GM23338 (cell line): ENCODE measurements at regions not wholly inside any gene's neighbourhood (a gene's known extent, or its start where the extent isn't known, plus 50 kb on each side); places are given as distances from the start of the nearest gene placed in this dataset.

Experiments used
- CREB1 ChIP-seq: fragments of 250-450 bp; sonication (Bioruptor Pico); IDR thresholded peaks from 2 replicates; pipeline ENCODE4 v1.5.0; 2020; ENCODE audit warnings: low read depth, mild to moderate bottlenecking, moderate library complexity
- CTCF ChIP-seq, 2 experiments: fragments of 200-600 bp in 1 of 2; sonication (generic) in 1 of 2; conservative IDR thresholded peaks; 2 replicates each; pipeline versions ENCODE4 v1.5.1 to v1.6.1; 2016 to 2017; ENCODE audit warnings: antibody characterized with exemption in 2 of 2, low read depth in 2 of 2, mild to moderate bottlenecking in 2 of 2, moderate library complexity in 1 of 2
- EZH2 ChIP-seq: fragments of 200-600 bp; sonication (generic); IDR thresholded peaks from one replicate; pipeline ENCODE4 v1.8.0; 2017; ENCODE audit warnings: antibody characterized with exemption, mild to moderate bottlenecking, low read depth; ENCODE audit not compliant: unreplicated experiment
- EZH2phosphoT487 ChIP-seq: fragments of 200-600 bp; sonication (generic); IDR thresholded peaks from one replicate; pipeline ENCODE4 v1.8.1; 2018; ENCODE audit warnings: antibody characterized with exemption; ENCODE audit not compliant: unreplicated experiment
- JUNB ChIP-seq: IDR thresholded peaks from one replicate; pipeline ENCODE4 v1.6.1; 2016; ENCODE audit warnings: antibody characterized with exemption; ENCODE audit not compliant: unreplicated experiment
- NANOG ChIP-seq: IDR thresholded peaks from 2 replicates; pipeline ENCODE4 v1.6.1; 2016; ENCODE audit warnings: antibody characterized with exemption, borderline replicate concordance
- POLR2AphosphoS5 ChIP-seq: IDR thresholded peaks from 2 replicates; pipeline ENCODE4 v1.6.1; 2016; ENCODE audit warnings: antibody characterized with exemption, low read depth
- REST ChIP-seq: IDR thresholded peaks from one replicate; pipeline ENCODE4 v1.6.1; 2018; ENCODE audit warnings: antibody characterized with exemption; ENCODE audit not compliant: unreplicated experiment
- STAT1 ChIP-seq: IDR thresholded peaks from one replicate; pipeline ENCODE4 v1.6.1; 2016; ENCODE audit warnings: antibody characterized with exemption; ENCODE audit not compliant: unreplicated experiment
- ZNF331 ChIP-seq: fragments of 250-450 bp; sonication (Bioruptor Pico); IDR thresholded peaks from 2 replicates; pipeline ENCODE4 v1.5.0; 2020; ENCODE audit warnings: low read depth, mild to moderate bottlenecking, moderate library complexity
- TF ChIP-seq, protein P1 (sequence below): IDR thresholded peaks from 2 replicates; pipeline ENCODE4 v1.6.1; 2016; ENCODE audit warnings: antibody characterized with exemption

GRCh38 chr5:89991592-89991991 is 418.0 kb downstream of the CETN3 start:
- no peak for TF ChIP-seq EZH2phosphoT487
- TF ChIP-seq CTCF (conservative IDR thresholded peaks at IDR 0.05; ENCODE audit: low read depth in 2 of 2): no peak
- no peak for TF ChIP-seq POLR2AphosphoS5
- no peak for TF ChIP-seq REST
- no peak for TF ChIP-seq EZH2
- TF ChIP-seq NANOG: no peak
- no peak for TF ChIP-seq JUNB
- TF ChIP-seq CREB1 (CRISPR knock-in tag): no peak
- TF ChIP-seq, protein P1, sequence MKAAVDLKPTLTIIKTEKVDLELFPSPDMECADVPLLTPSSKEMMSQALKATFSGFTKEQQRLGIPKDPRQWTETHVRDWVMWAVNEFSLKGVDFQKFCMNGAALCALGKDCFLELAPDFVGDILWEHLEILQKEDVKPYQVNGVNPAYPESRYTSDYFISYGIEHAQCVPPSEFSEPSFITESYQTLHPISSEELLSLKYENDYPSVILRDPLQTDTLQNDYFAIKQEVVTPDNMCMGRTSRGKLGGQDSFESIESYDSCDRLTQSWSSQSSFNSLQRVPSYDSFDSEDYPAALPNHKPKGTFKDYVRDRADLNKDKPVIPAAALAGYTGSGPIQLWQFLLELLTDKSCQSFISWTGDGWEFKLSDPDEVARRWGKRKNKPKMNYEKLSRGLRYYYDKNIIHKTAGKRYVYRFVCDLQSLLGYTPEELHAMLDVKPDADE: no peak
- TF ChIP-seq STAT1: no peak
- TF ChIP-seq ZNF331 (CRISPR knock-in tag): no peak
